ENCODE measurements at regions not wholly inside any gene's neighbourhood (a gene's known extent, or its start where the extent isn't known, plus 50 kb on each side); places are given as distances from the start of the nearest gene placed in this dataset.

- no peak for TF ChIP-seq ZC3H10 (CRISPR knock-in tag; IDR thresholded peaks at IDR 0.05)
- no peak for TF ChIP-seq TOX (CRISPR knock-in tag; IDR thresholded peaks at IDR 0.05; ENCODE audit: borderline replicate concordance)
- TF ChIP-seq TCF4 (CRISPR knock-in tag; IDR thresholded peaks at IDR 0.05; ENCODE audit: borderline replicate concordance) = no peak
- no peak for TF ChIP-seq ZNF8 (CRISPR knock-in tag; IDR thresholded peaks at IDR 0.05)
- TF ChIP-seq OSR1 (CRISPR knock-in tag; IDR thresholded peaks at IDR 0.05) = no peak
- TF ChIP-seq CSRNP3 (CRISPR knock-in tag; IDR thresholded peaks at IDR 0.05) = no peak
- no peak for TF ChIP-seq ZNF565 (CRISPR knock-in tag; conservative IDR thresholded peaks at IDR 0.05; ENCODE audit: low read depth)
These were observed 109.7 kb upstream of the IER5L start (continued) for GRCh38 chr9:129287619-129288305.

- TF ChIP-seq ZNF565 (CRISPR knock-in tag; conservative IDR thresholded peaks at IDR 0.05; ENCODE audit: low read depth) (no peak), ARNTL (CRISPR knock-in tag; IDR thresholded peaks at IDR 0.05; ENCODE audit: borderline replicate concordance, low read depth) (no peak), CSDC2 (CRISPR knock-in tag; IDR thresholded peaks at IDR 0.05) (no peak)
- ATAC-seq = no peak
These were observed 108.1 kb upstream of the IER5L start for GRCh38 chr9:129285979-129286772.

GRCh38 chr9:129285382-129285781 is 107.3 kb upstream of the IER5L start:
- ATAC-seq = no peak
- TF ChIP-seq RARB (CRISPR knock-in tag; IDR thresholded peaks at IDR 0.05) = no peak

- ATAC-seq = no peak
These were observed 106.7 kb upstream of the IER5L start for GRCh38 chr9:129284607-129285291.

GRCh38 chr9:129283705-129284606 is 105.9 kb upstream of the IER5L start:
- no peak for ATAC-seq
- TF ChIP-seq ISL1 (CRISPR knock-in tag; IDR thresholded peaks at IDR 0.05) = no peak

More at GRCh38 chr9:129284607-129285291, 106.7 kb upstream of the IER5L start:
- TF ChIP-seq CREB5 (CRISPR knock-in tag; IDR thresholded peaks at IDR 0.05; ENCODE audit: low read depth) (no peak), POU6F1 (CRISPR knock-in tag; IDR thresholded peaks at IDR 0.05; ENCODE audit: borderline replicate concordance, low read depth) (no peak), CSDC2 (CRISPR knock-in tag; IDR thresholded peaks at IDR 0.05) (no peak), GLIS3 (CRISPR knock-in tag; IDR thresholded peaks at IDR 0.05) (no peak), SNAI2 (CRISPR knock-in tag; IDR thresholded peaks at IDR 0.05) (no peak)

- ATAC-seq = no peak
- TF ChIP-seq RARB (CRISPR knock-in tag; IDR thresholded peaks at IDR 0.05) (no peak), ZNF565 (CRISPR knock-in tag; conservative IDR thresholded peaks at IDR 0.05; ENCODE audit: low read depth) (no peak), GLIS3 (CRISPR knock-in tag; IDR thresholded peaks at IDR 0.05) (no peak), BACH2 (CRISPR knock-in tag; IDR thresholded peaks at IDR 0.05; ENCODE audit: borderline replicate concordance) (no peak), CREB5 (CRISPR knock-in tag; IDR thresholded peaks at IDR 0.05; ENCODE audit: low read depth) (no peak), ISL1 (CRISPR knock-in tag; IDR thresholded peaks at IDR 0.05) (no peak), SNAI2 (CRISPR knock-in tag; IDR thresholded peaks at IDR 0.05) (no peak), TOX (CRISPR knock-in tag; IDR thresholded peaks at IDR 0.05; ENCODE audit: borderline replicate concordance) (no peak), ZFP3 (CRISPR knock-in tag; IDR thresholded peaks at IDR 0.05) (no peak), ESRRG (CRISPR knock-in tag; IDR thresholded peaks at IDR 0.05) (no peak), ZC3H10 (CRISPR knock-in tag; IDR thresholded peaks at IDR 0.05) (no peak), PATZ1 (CRISPR knock-in tag; IDR thresholded peaks at IDR 0.05; ENCODE audit: borderline replicate concordance) (no peak), ZNF8 (CRISPR knock-in tag; IDR thresholded peaks at IDR 0.05) (no peak)
These were observed 105.2 kb upstream of the IER5L start for GRCh38 chr9:129283291-129283691.

All from SK-N-SH treated with all-trans-retinoic acid at 6 μM for 48 hours (cell line).